Prostate gland (tissue), 2 donors: ENCODE measurements at regions not wholly inside any gene's neighbourhood (a gene's known extent, or its start where the extent isn't known, plus 50 kb on each side); places are given as distances from the start of the nearest gene placed in this dataset.

ENCODE experiments used
- CTCF ChIP-seq, 4 experiments: fragments of 200-600 bp in 2 of 4; fragments of 450-650 bp in 2 of 4; sonication (generic) in 2 of 4; IDR thresholded peaks; 1 replicate in 3 of 4; 2 replicates in 1 of 4; pipeline ENCODE4 v1.5.1; 2016 to 2019; ENCODE audit warnings: antibody characterized with exemption in 4 of 4, mild to moderate bottlenecking in 2 of 4, moderate library complexity in 2 of 4
- POLR2A ChIP-seq: fragments of 450-650 bp; IDR thresholded peaks from one replicate; pipeline ENCODE4 v1.6.1; 2016; ENCODE audit warnings: antibody characterized with exemption, mild to moderate bottlenecking
- POLR2AphosphoS5 ChIP-seq: sonication (generic); formaldehyde crosslinking; IDR thresholded peaks from one replicate; pipeline ENCODE4 v1.6.1; 2017; ENCODE audit warnings: antibody characterized with exemption

DNA sequence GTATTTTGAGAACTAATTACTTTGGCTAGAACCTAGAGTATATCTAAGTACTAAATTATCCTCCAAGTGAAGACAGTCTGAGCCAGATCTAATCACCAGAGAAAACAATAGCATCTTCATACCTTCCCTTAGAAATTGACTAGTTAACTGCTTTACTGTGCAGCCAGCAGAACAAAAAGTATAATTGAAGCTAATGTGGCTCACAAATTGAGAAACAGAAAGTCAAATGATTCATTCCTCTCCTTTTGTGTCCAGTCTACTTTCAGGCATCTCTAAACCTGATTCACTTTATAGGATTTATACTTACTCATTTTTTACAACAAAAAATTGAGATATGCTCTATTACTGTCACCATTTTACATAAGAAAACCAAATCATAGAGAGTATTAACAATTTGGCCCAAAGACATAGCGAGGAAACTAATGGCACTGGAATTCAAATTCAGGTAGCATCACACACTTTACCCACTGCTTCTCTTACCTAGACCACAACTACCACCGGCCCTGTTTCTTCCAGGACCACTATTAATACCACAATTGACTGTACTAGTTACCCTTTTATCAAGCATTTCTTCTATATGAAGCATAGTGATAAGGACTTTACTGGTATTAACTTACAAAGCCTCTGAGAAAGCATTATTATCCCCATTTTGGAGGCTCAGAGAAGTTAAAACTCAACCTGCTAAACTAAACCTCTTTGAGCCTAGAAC, 1402.6 kb upstream of the TENM4 start:
- TF ChIP-seq CTCF (IDR thresholded peaks at IDR 0.05) (no peak), POLR2AphosphoS5 (no peak), POLR2A (no peak)
